NT2/D1 (cell line): ENCODE measurements at regions not wholly inside any gene's neighbourhood (a gene's known extent, or its start where the extent isn't known, plus 50 kb on each side); places are given as distances from the start of the nearest gene placed in this dataset.

ENCODE experiments used
- YY1 ChIP-seq: IDR thresholded peaks from 2 replicates; pipeline ENCODE4 v1.6.1; 2011; ENCODE audit not compliant: insufficient read length, insufficient read depth
- ZNF274 ChIP-seq: IDR thresholded peaks from 2 replicates; pipeline ENCODE4 v1.6.1; 2011; ENCODE audit warnings: mild to moderate bottlenecking, low read depth, low read length

DNA sequence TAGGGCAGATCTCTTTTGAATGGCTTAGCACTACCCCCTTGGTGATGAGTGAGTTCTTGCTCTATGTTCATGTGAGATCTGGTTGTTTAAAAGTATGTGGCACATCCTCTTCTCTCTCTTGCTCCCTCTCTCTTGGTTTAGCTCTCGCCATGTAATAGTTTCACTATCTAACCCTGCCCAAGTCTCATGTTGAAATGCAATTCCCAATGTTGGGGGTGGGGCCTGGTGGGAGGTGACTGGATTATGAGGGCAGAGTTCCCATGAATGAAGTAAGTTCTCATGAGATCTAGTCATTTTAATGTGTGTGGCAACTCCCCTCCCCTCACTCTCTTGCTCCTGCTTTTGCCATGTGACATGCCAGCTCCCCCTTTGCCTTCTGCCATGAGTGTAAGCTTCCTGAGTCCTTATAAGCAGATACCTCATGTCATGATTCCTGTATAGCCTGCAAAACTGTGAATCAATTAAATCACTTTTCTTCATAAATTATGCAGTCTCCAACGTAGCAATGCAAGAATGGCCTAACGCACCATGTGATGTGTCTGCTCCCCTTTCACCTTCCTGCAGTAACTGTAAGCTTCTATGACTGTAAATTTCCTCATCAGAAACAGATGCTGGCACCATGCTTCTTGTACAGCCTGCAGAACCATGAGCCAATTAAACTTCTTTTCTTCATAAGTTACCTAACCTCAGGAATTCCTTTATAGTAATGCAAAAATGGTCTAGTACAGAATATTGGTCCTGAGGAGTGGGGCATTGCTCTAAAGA lies 74.8 kb upstream of the KCNH8 start:
- TF ChIP-seq YY1 (no peak), ZNF274 (no peak)
